Neural cell (in vitro differentiated cells): ENCODE measurements at regions not wholly inside any gene's neighbourhood (a gene's known extent, or its start where the extent isn't known, plus 50 kb on each side); places are given as distances from the start of the nearest gene placed in this dataset.
A peak's percentile ranks its signal among the peaks of the same experiment; 100 is the strongest.

Experiments
- H2AFZ ChIP-seq: fragments of 200-600, 300-800 bp; sonication (generic), shearing (Covaris generic); 2 replicates; pipeline ENCODE4 v1.6.0; 2014; ENCODE audit warnings: low read depth, mild to moderate bottlenecking, antibody characterized with exemption, low read length, moderate library complexity
- H3F3A ChIP-seq: fragments of 200-600 bp; shearing (Covaris generic); 2 replicates; pipeline ENCODE4 v1.6.1; 2016; ENCODE audit warnings: mild to moderate bottlenecking, moderate library complexity, mixed read lengths, antibody characterized with exemption, low read length; ENCODE audit not compliant: insufficient read depth, poor library complexity, severe bottlenecking
- H3K27ac ChIP-seq: fragments of 200-600, 300-800 bp; sonication (generic), shearing (Covaris generic); 2 replicates; pipeline ENCODE4 v1.5.1; 2014; ENCODE audit warnings: mild to moderate bottlenecking, low read length, moderate library complexity
- H3K27me3 ChIP-seq: fragments of 300-800, 200-600 bp; sonication (generic), shearing (Covaris generic); 2 replicates; pipeline ENCODE4 v1.6.0; 2014; ENCODE audit warnings: mild to moderate bottlenecking, low read depth, low read length, moderate library complexity; ENCODE audit not compliant: insufficient read depth
- H3K36me3 ChIP-seq: fragments of 300-800, 200-600 bp; sonication (generic), shearing (Covaris generic); 2 replicates; pipeline ENCODE4 v1.5.1; 2014; ENCODE audit warnings: mild to moderate bottlenecking, antibody characterized with exemption, low read length, moderate library complexity; ENCODE audit not compliant: insufficient read depth
- H3K4me2 ChIP-seq: fragments of 300-800, 200-600 bp; sonication (generic), shearing (Covaris generic); 2 replicates; pipeline ENCODE4 v1.6.0; 2014; ENCODE audit warnings: mild to moderate bottlenecking, low read length
- H3K4me3 ChIP-seq: fragments of 300-800, 200-600 bp; sonication (generic), shearing (Covaris generic); 2 replicates; pipeline ENCODE4 v1.5.1; 2014; ENCODE audit warnings: mild to moderate bottlenecking, low read length, moderate library complexity
- H3K79me2 ChIP-seq: fragments of 200-600 bp; shearing (Covaris generic); replicated peaks from 2 replicates; pipeline ENCODE4 v1.6.0; 2014; ENCODE audit warnings: mild to moderate bottlenecking, low read length, moderate library complexity; ENCODE audit not compliant: insufficient read depth
- H3K9ac ChIP-seq: fragments of 300-800, 200-600 bp; sonication (generic), shearing (Covaris generic); 2 replicates; pipeline ENCODE4 v1.6.1; 2016; ENCODE audit warnings: mild to moderate bottlenecking, low read length, mixed read lengths
- H3K9me2 ChIP-seq: fragments of 200-600 bp; shearing (Covaris generic); 2 replicates; pipeline ENCODE4 v1.6.1; 2016; ENCODE audit warnings: mild to moderate bottlenecking, low read length, mixed read lengths; ENCODE audit not compliant: insufficient read depth
- H3K9me3 ChIP-seq: fragments of 200-600, 300-800 bp; sonication (generic), shearing (Covaris generic); 2 replicates; pipeline ENCODE4 v1.6.1; 2016; ENCODE audit warnings: mild to moderate bottlenecking, mixed run types, low read length, moderate library complexity, mixed read lengths
- H4K20me1 ChIP-seq: fragments of 200-600 bp; shearing (Covaris generic); 2 replicates; pipeline ENCODE4 v1.6.1; 2016; ENCODE audit warnings: mild to moderate bottlenecking, mixed run types; ENCODE audit not compliant: insufficient read depth
- CTCF ChIP-seq: fragments of 450-650 bp; IDR thresholded peaks from 2 replicates; pipeline ENCODE4 v1.5.1; 2014; ENCODE audit warnings: antibody characterized with exemption, mild to moderate bottlenecking, moderate library complexity; ENCODE audit not compliant: poor library complexity, severe bottlenecking
- EP300 ChIP-seq: fragments of 450-650 bp; conservative IDR thresholded peaks from 2 replicates; pipeline ENCODE4 v1.6.1; 2014; ENCODE audit warnings: antibody characterized with exemption, mild to moderate bottlenecking, moderate library complexity; ENCODE audit not compliant: poor library complexity, severe bottlenecking
- EZH2 ChIP-seq: fragments of 200-600, 300-800 bp; shearing (Covaris generic), sonication (generic); IDR thresholded peaks from 2 replicates; pipeline ENCODE4 v1.6.1; 2014; ENCODE audit warnings: antibody characterized with exemption, low read length, borderline replicate concordance, mild to moderate bottlenecking; ENCODE audit not compliant: insufficient read depth, poor library complexity, severe bottlenecking
- MXI1 ChIP-seq: fragments of 450-650 bp; conservative IDR thresholded peaks from 2 replicates; pipeline ENCODE4 v1.6.1; 2014; ENCODE audit warnings: antibody characterized with exemption, mild to moderate bottlenecking; ENCODE audit not compliant: poor library complexity, severe bottlenecking
- POLR2AphosphoS5 ChIP-seq: IDR thresholded peaks from 2 replicates; pipeline ENCODE4 v1.6.1; 2012
- SMC3 ChIP-seq: fragments of 450-650 bp; conservative IDR thresholded peaks from 2 replicates; pipeline ENCODE4 v1.6.1; 2014; ENCODE audit warnings: antibody characterized with exemption, mild to moderate bottlenecking, moderate library complexity; ENCODE audit not compliant: poor library complexity
- TAF1 ChIP-seq: IDR thresholded peaks from 2 replicates; pipeline ENCODE4 v1.6.1; 2012; ENCODE audit warnings: low read depth
- TF ChIP-seq, protein P1 (sequence below): IDR thresholded peaks from 2 replicates; pipeline ENCODE4 v1.6.1; 2012; ENCODE audit warnings: borderline replicate concordance

DNA sequence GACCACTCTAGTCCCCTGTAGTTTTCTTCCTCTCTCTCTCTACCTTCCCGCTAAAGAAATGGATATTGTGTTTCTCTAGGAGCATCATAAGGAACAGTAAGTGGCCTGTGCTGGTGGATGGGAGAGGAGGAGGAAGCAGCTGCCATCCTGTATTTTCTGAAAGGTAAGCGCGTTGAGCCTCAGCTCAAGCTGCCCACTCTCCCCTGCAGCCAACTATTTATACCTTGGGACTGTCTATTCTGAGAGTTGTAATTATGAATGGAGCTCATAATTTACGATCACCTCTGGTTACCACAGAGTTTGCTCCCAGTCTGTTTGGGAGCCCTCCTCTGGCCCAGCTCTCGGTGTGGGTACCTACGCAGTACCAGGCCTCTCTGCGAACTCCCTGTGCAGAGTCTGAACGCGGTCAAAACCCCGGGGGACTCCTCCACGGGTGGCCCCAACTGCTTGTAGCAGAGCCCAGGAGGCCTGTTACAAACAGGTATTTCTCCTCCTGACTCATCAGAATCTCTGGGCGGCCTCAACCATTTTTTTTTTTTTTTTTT, 285.4 kb downstream of the SMOC2 start:
- Histone ChIP-seq H3K27ac (no peak overlapping the region), H3K79me2 (no peaks in the 10 kb centered on the region), H3F3A (no peaks in the 10 kb centered on the region), H3K9ac (no peak overlapping the region), H3K9me3 (peaks cover 5% of the 10 kb centered on the region), H4K20me1 (no peaks in the 10 kb centered on the region), H3K4me2 (no peak overlapping the region), H3K36me3 (no peaks in the 10 kb centered on the region), H3K27me3 (no peaks in the 10 kb centered on the region), H3K4me3 (no peak overlapping the region), H2AFZ (no peak overlapping the region), H3K9me2 (no peaks in the 10 kb centered on the region)
- TF ChIP-seq CTCF (no peak), EZH2 (no peak), POLR2AphosphoS5 (no peak), TAF1 (no peak)
- TF ChIP-seq, protein P1, sequence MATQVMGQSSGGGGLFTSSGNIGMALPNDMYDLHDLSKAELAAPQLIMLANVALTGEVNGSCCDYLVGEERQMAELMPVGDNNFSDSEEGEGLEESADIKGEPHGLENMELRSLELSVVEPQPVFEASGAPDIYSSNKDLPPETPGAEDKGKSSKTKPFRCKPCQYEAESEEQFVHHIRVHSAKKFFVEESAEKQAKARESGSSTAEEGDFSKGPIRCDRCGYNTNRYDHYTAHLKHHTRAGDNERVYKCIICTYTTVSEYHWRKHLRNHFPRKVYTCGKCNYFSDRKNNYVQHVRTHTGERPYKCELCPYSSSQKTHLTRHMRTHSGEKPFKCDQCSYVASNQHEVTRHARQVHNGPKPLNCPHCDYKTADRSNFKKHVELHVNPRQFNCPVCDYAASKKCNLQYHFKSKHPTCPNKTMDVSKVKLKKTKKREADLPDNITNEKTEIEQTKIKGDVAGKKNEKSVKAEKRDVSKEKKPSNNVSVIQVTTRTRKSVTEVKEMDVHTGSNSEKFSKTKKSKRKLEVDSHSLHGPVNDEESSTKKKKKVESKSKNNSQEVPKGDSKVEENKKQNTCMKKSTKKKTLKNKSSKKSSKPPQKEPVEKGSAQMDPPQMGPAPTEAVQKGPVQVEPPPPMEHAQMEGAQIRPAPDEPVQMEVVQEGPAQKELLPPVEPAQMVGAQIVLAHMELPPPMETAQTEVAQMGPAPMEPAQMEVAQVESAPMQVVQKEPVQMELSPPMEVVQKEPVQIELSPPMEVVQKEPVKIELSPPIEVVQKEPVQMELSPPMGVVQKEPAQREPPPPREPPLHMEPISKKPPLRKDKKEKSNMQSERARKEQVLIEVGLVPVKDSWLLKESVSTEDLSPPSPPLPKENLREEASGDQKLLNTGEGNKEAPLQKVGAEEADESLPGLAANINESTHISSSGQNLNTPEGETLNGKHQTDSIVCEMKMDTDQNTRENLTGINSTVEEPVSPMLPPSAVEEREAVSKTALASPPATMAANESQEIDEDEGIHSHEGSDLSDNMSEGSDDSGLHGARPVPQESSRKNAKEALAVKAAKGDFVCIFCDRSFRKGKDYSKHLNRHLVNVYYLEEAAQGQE = no peak

DNA sequence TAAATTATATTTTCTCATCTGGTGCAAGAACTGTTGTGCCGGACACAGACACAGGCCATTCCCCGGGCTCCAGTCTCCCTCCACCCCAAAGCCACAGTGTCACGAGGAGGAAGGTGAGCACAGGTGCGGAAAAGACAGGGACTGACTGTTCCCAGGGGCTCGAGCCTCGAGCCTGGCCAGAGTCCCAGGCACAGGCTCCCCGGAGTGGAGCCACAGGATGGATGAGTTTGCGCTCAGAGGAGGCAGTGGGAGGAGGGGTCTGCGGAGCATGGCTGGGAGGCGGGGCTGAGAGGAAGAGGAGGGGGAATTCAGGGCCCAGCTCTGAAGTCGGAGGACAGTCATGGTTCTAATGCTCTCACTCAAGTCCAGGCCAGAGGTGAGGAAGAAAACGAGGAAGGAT, 284.8 kb downstream of the SMOC2 start:
- Histone ChIP-seq H3K27me3 (no peaks in the 10 kb centered on the region), H3K9ac (no peak overlapping the region), H3K27ac (no peak overlapping the region), H4K20me1 (no peaks in the 10 kb centered on the region), H3K79me2 (no peaks in the 10 kb centered on the region), H3F3A (no peaks in the 10 kb centered on the region), H2AFZ (no peak overlapping the region), H3K4me3 (no peak overlapping the region), H3K4me2 (no peak overlapping the region), H3K9me3 (peaks cover 5% of the 10 kb centered on the region), H3K9me2 (no peaks in the 10 kb centered on the region), H3K36me3 (no peaks in the 10 kb centered on the region)
- TF ChIP-seq POLR2AphosphoS5 (no peak), SMC3 (no peak), EZH2 (no peak)

DNA sequence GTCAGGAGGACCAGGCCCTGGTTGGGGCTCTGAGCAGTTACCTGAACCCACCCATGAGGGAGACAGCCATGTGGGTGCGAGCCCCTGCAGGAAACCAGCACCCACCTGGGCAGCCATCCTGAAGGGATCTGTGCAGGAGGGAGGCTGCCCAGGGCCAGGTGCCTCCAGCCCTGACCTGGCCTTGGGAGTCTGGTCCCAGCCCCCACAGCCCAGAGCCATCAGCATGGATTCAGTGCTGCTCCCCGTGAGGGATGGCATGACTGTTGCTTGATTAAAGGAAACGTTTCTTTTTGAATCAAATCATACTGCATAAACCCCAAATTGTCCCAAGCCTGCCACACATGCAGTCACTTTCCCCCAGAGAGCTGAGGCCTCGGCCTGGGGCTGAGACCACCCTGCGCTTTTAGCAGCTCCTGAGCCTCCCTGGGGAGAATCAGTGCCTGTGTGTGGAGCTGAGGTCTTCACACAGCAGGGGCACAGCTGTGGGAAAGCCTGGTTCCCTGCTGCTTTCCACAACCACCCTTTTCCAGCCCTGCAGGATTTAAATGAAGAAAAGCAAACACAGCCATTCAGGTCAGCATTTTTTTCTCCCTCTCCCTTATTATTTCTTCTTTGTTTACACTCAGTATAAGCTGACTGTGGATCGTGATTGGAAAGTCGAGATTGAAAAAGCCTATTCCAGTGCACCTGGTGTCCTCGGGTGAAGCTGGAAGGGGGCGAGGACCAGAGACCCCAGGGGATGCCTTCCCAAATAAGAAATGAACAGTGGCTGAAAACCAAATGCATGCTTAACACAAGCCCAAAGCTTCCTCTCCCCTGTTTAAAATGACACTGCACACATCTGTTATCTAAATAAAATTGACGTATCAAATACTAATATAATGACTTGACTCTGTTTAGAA, 283.9 kb downstream of the SMOC2 start:
- no peaks in the 10 kb centered on the region for H3F3A ChIP-seq
- no peaks in the 10 kb centered on the region for H3K79me2 ChIP-seq
- peaks cover 5% of the 10 kb centered on the region for H3K9me3 ChIP-seq
- no peaks in the 10 kb centered on the region for H3K9me2 ChIP-seq
- no peak overlapping the region for H3K4me2 ChIP-seq
- no peaks in the 10 kb centered on the region for H3K36me3 ChIP-seq
- H4K20me1 ChIP-seq = no peaks in the 10 kb centered on the region
- H2AFZ ChIP-seq = no peak overlapping the region
- H3K27me3 ChIP-seq = no peaks in the 10 kb centered on the region
- H3K9ac ChIP-seq = peak overlapping the region; percentile 16
- H3K4me3 ChIP-seq = peak overlapping the region; percentile 5
- no peak overlapping the region for H3K27ac ChIP-seq
- TF ChIP-seq TAF1 (no peak), MXI1 (no peak), CTCF (no peak), EZH2 (no peak), POLR2AphosphoS5 (no peak), EP300 (no peak), SMC3 (no peak)
- TF ChIP-seq, protein P1 = no peak
